ENCODE measurements at regions not wholly inside any gene's neighbourhood (a gene's known extent, or its start where the extent isn't known, plus 50 kb on each side); places are given as distances from the start of the nearest gene placed in this dataset.
"Not testable (repeated sequence)": the region's sequence is repeated elsewhere in the genome, so short reads cannot be mapped to it uniquely, and the experiment has no call there.

DNA sequence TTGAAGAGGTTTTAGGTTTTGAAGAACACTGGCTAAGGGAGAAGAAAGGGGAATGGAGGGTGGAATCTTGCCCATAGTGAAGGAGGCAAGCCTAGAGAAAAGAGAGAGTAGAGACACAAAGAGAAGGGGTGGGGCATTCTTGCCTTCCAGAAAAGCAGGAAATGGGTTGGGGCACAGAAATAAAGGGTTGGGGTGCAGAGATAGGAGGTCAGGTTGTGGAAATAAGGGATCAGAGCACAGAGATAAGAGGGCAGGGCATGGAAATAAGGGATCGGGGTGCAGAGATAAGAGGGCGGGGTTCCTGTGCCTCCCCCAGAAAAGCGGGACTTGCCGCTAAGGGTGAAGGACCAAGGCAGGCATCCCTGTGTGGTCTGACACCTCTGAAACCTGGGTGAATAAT lies 69.9 kb downstream of the ALG1L2 start:
- DNase-seq (ENCODE audit: low read depth): not testable (repeated sequence)

- not testable (repeated sequence) for DNase-seq (ENCODE audit: low read depth)
These were observed 71.6 kb downstream of the ALG1L2 start for GRCh38 chr3:130153247-130153646.

DNA sequence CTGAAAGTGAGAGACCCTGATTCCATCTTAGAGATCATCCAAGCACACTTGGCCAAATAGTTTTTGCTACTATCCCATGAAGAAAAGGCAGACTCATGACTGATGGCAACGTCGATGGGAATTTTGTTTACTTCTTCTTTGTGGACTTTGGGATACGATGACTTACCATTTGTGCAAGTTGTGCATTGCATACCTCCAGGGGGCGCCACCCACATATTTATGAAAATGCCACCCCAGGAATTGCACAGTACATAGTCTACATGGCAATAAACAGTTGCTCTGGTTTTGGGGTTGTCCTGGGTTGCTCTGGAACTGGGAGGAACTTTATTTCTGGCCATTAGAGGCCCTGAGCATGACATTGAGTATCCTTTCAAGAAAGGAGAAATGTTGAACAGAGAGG lies 73.8 kb downstream of the ALG1L2 start:
- DNase-seq (ENCODE audit: low read depth): not testable (repeated sequence)

DNA sequence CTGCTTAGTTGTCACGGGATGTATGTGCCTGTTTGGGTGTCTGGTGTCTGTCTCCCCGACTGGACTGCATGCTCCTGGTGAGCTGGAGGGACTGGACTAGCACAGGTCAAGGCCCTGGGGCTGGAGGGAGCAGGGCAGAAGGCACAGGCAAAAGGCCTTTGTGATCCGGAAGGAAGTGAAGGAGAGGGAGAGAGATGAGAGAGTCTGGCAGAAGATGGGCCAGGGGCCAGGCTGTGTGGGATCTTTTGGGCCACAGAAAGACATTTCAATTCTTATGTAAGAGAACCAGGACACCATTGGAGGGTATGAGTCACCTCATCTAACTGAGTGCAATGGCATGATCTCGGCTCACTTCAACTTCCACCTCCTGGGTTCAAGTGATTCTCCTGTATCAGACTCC lies 85.2 kb downstream of the ALG1L2 start:
- not testable (repeated sequence) for DNase-seq (ENCODE audit: low read depth)

- DNase-seq (ENCODE audit: low read depth): not testable (repeated sequence)
These were observed 93.6 kb downstream of the ALG1L2 start for GRCh38 chr3:130175195-130175594.

GRCh38 chr3:130176476-130177256 lies 95.0 kb downstream of the ALG1L2 start:
- not testable (repeated sequence) for DNase-seq (ENCODE audit: low read depth)

- not testable (repeated sequence) for DNase-seq (ENCODE audit: low read depth)
These were observed 97.2 kb downstream of the ALG1L2 start for GRCh38 chr3:130178835-130179234.

DNA sequence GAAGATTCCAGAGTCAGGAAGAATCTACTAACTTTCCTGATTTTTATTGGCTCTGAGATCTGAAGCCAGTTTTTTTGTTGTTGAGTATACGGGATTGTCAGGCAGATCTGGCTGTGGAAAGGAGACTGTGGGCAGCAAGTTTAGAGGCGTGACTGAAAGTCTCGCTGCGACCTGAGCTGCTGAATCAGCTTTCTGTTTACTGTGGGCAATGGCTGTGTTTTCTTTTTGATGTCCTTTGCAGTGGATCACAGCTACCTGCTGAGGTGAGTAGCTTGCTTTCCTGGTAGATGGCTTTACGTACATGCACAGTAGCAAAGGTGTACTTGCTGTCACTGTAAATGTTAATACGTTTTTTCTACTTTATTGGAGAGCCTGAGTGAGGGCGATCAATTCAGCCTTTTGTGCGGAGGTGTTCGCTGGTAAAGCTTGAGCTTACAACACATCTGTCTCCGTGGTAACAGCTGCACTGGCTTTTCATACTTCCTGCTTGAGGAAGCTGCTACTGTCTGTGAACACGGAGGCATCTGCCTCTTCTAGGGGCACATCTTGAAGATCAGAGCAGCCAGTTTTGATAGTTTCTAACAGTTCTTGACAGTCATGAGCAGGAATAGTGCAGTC lies 97.8 kb downstream of the ALG1L2 start:
- peak; percentile 1 for DNase-seq (ENCODE audit: low read depth)

DNA sequence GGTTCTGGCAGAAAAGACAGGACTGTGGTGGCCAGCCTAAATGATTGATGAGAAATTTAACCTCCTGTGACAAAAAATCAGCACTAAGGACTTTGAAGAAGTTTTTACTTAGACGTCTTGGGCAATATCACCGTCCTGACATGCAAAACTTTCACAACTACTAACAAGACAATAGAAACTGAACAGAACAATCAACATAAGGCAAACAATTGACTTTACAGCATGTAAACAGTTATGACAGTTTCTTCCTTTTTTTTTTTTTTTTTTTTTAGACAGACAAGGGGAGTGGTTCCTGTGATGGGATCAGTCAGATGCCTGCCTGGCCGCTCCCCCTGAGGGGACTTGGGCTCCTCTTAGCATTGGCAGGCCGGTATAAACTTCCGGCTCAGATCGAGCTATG lies 100.8 kb downstream of the ALG1L2 start:
- not testable (repeated sequence) for DNase-seq (ENCODE audit: low read depth)

GRCh38 chr3:130183689-130184088 lies 102.1 kb downstream of the ALG1L2 start:
- DNase-seq (ENCODE audit: low read depth): not testable (repeated sequence)

DNA sequence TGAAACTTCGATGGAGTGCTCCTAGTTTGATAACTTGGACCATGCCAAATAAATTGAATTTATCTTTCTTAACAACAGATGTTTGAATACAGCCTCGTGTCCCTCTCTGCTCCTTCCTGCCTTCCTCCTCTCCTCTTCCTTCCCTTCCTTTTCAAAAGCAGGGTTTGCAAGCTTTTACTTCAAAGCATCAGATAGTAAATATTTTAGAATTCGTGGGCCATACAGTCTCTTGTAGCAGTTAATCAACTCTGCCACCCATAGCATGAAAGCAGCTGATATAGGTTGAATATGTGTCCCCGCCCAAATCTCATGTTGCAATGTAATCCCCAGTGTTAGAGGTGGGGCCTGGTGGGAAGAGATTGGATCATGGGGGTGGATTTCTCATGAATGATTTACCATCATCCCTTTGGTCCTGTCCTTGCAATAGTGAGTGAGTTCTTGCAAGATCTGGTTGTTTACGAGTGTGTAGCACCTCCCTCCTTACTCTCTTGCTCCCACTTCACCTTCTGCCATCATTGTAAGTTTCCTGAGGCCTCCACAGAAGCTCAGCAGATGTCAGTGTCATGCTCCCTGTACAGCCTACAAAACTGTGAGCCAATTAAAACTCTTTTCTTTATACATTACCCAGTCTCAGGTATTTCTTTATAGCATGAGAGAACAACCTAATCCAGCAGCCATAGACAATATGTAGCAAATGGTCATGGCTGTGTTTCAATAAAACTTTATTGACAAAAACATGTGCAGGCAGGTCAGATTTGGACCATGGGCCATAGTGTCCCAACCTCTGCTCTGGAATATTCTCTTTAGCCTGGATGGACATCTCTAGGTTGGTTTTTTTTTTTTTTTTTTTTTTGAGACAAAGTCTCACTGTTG lies 102.8 kb downstream of the ALG1L2 start:
- DNase-seq (ENCODE audit: low read depth): not testable (repeated sequence)

- DNase-seq (ENCODE audit: low read depth): not testable (repeated sequence)
These were observed 119.6 kb downstream of the ALG1L2 start for GRCh38 chr3:130201272-130201671.

DNA sequence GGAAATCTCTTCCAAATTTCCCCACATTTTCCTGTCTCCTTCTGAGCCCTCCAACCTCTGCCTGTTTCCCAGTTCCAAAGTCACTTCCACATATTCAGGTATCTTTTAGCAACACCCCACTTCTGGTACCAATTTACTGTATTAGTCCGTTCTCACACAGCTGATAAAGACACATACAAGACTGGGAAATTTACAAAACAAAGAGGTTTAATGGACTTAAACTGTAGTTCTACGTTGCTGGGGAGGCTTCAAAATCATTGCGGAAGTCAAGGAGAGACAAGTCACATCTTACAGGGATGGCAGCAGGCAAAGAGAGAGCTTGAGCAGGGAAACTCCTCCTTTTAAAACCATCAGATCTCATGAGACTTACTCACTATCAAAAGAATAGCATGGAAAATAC lies 122.0 kb downstream of the ALG1L2 start:
- DNase-seq (ENCODE audit: low read depth): not testable (repeated sequence)

DNA sequence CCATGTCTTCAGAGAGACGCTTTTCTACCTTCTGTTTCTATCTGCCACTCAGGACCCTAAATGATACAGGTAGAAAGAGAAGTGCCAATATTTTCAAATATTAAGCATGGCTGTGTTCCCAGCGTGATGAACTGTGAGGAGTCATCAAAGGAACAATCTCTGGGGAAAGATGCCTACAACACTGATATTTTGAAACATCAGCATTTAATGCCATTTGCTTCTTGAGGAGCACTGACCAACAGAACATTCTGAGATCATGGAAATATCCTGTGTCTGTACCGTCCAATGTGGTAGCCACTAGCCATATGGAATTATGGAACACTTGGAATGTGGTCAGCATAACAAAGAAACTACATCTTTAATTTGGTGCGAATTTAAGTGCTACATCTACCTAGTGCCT lies 117.9 kb upstream of the COL6A5 start:
- DNase-seq (ENCODE audit: low read depth): no peak

GRCh38 chr3:130242850-130243569 lies 102.5 kb upstream of the COL6A5 start:
- DNase-seq (ENCODE audit: low read depth): no peak

GRCh38 chr3:130243808-130244207 lies 101.7 kb upstream of the COL6A5 start:
- DNase-seq (ENCODE audit: low read depth): no peak

DNA sequence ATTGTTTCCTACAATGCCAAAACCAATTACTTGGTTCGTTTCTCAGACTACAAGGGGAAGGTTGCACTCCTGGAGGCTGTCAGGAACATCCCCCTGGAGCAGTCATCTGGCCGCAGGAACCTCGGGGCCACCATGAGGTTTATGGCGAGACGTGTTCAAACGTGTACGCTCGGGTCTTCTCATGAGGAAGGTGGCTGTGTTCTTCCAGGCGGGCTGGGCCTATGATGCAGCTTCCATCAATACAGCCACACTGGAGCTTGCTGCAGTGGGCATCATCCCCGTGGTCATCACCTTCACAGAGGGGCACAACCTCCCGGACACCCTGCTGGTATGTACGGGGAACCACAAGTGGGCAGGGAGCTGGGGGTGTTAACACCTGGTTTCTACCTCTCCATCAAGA lies 94.5 kb upstream of the COL6A5 start:
- no peak for DNase-seq (ENCODE audit: low read depth)

DNA sequence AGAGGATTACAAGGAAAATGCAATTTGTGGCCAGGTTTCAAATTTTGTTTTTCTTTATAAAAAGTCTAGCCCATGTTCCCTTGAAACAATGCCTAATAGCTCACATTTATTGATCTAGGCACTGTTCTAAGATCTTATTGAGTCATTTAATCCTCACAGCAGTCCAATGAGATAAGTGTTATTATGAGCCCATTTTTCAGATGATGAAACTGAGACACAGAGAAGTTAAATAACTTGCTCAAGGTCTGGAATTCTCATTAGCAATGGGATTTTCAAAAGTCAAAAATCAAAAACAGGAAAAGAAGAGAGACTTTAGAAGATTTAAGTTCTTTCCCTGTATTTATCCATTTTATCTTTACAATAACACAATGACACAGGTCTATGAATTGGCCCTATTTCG lies 90.0 kb upstream of the COL6A5 start:
- DNase-seq (ENCODE audit: low read depth): no peak

DNA sequence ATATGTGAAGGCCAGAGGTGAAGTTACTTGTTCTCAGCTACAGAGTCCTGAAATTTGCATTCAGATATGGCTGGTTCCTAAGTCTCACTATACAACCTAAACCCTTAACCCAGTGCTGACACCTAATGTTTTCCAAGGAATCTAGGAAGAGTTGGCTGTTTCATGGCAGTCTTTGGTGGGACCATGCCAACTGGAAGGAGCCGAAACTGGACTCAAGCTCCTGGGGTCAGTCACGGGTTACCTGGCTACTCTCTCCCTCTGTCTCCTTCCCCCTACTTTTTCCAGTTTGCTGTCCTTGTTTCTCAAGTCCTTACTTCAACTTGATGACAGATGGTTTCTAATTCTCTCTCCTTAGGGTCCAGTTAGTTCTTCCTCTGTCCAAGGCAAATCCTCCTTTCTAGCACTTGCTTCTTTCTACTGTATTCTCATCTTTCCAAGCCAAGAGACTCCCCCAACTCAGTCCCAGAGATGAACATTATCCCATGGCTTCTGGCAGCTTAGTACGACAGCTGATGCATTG lies 88.6 kb upstream of the COL6A5 start:
- no peak for DNase-seq (ENCODE audit: low read depth)

DNA sequence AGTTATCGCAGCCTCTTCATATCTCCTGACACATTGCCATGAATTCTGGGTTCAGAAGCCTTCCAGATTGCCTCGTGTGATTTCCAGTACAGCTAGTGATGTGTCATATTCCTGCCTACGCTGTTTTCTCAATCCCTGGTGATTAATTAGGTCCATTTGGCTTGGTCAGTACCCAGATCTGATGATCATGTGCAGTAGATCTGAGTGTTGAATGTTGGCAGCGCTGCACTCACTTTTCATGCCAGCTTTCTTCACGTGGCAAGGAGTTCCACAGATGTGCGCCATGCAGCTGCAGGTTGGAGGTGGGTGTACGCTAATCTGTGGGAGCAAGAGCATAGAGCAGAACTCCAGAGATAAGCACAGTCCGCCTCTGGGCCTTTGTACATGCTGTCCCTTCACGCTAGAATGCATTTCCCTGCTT lies 86.9 kb upstream of the COL6A5 start:
- DNase-seq (ENCODE audit: low read depth): no peak

GRCh38 chr3:130259166-130259874 lies 86.2 kb upstream of the COL6A5 start:
- no peak for DNase-seq (ENCODE audit: low read depth)
